GM23338 (cell line): ENCODE measurements at regions not wholly inside any gene's neighbourhood (a gene's known extent, or its start where the extent isn't known, plus 50 kb on each side); places are given as distances from the start of the nearest gene placed in this dataset.

ENCODE experiments used
- ATAC-seq: fragments of 200-7000 bp; cut with Tn5 transposase; 3 replicates; pipeline ENCODE4 v1.9.1; 2020
- DNase-seq: peaks from one replicate; pipeline ENCODE4 v3.0.0-alpha.2; 2015; ENCODE audit warnings: low spot score
- H2AFZ ChIP-seq: fragments of 200-600 bp; sonication (generic); 2 replicates; pipeline ENCODE4 v1.8.0; 2016; ENCODE audit warnings: antibody characterized with exemption, mild to moderate bottlenecking, moderate library complexity
- H3F3A ChIP-seq: fragments of 200-600 bp; sonication (generic); replicated peaks from 2 replicates; pipeline ENCODE4 v1.8.0; 2017; ENCODE audit warnings: antibody characterized with exemption, mixed run types, low read depth
- H3K27ac ChIP-seq: fragments of 200-600 bp; sonication (generic); 2 replicates; pipeline ENCODE4 v1.6.1; 2016; ENCODE audit warnings: low read depth
- H3K27me3 ChIP-seq: fragments of 200-600 bp; sonication (generic); 2 replicates; pipeline ENCODE4 v1.8.0; 2016; ENCODE audit warnings: mild to moderate bottlenecking, mixed run types, moderate library complexity; ENCODE audit not compliant: insufficient read depth
- H3K36me3 ChIP-seq: fragments of 200-600 bp; sonication (generic); 2 replicates; pipeline ENCODE4 v1.8.0; 2016; ENCODE audit warnings: mild to moderate bottlenecking; ENCODE audit not compliant: insufficient read depth
- H3K4me1 ChIP-seq: fragments of 200-600 bp; sonication (generic); 2 replicates; pipeline ENCODE4 v1.8.0; 2016; ENCODE audit warnings: mild to moderate bottlenecking, moderate library complexity; ENCODE audit not compliant: insufficient read depth
- H3K4me2 ChIP-seq: fragments of 200-600 bp; sonication (generic); 2 replicates; pipeline ENCODE4 v1.7.1; 2017; ENCODE audit warnings: mixed run types
- H3K4me3 ChIP-seq: fragments of 200-600 bp; sonication (generic); 2 replicates; pipeline ENCODE4 v1.6.1; 2016; ENCODE audit warnings: mixed run types
- H3K79me2 ChIP-seq: fragments of 200-600 bp; sonication (generic); replicated peaks from 2 replicates; pipeline ENCODE4 v1.8.0; 2017; ENCODE audit warnings: mild to moderate bottlenecking; ENCODE audit not compliant: insufficient read depth
- H3K9me2 ChIP-seq: fragments of 200-600 bp; sonication (generic); 2 replicates; pipeline ENCODE4 v1.8.0; 2017; ENCODE audit not compliant: insufficient read depth
- H4K20me1 ChIP-seq: fragments of 200-600 bp; sonication (generic); replicated peaks from 2 replicates; pipeline ENCODE4 v1.8.0; 2017; ENCODE audit warnings: mild to moderate bottlenecking; ENCODE audit not compliant: insufficient read depth
- H3K27ac Mint-ChIP-seq: 2 replicates; pipeline ENCODE4 v1.8.0; 2020; ENCODE audit warnings: inconsistent platforms, mild to moderate bottlenecking, moderate library complexity, mixed read lengths
- H3K27me3 Mint-ChIP-seq: 3 replicates; pipeline ENCODE4 v1.8.0; 2022; ENCODE audit warnings: low read depth, mild to moderate bottlenecking, moderate library complexity, mixed read lengths, inconsistent platforms; ENCODE audit not compliant: insufficient read depth, poor library complexity
- H3K36me3 Mint-ChIP-seq: 3 replicates; pipeline ENCODE4 v1.8.0; 2021; ENCODE audit warnings: low read depth, mild to moderate bottlenecking, inconsistent platforms, moderate library complexity, mixed read lengths
- H3K4me1 Mint-ChIP-seq: 3 replicates; pipeline ENCODE4 v1.8.0; 2020; ENCODE audit warnings: mild to moderate bottlenecking, inconsistent platforms, mixed read lengths
- H3K4me3 Mint-ChIP-seq: 3 replicates; pipeline ENCODE4 v1.8.0; 2021; ENCODE audit warnings: moderate library complexity, mild to moderate bottlenecking, inconsistent platforms, mixed read lengths
- H3K9me3 Mint-ChIP-seq: 3 replicates; pipeline ENCODE4 v1.8.0; 2020; ENCODE audit warnings: moderate library complexity, mild to moderate bottlenecking, inconsistent platforms, mixed read lengths
- CREB1 ChIP-seq: fragments of 250-450 bp; sonication (Bioruptor Pico); IDR thresholded peaks from 2 replicates; pipeline ENCODE4 v1.5.0; 2020; ENCODE audit warnings: low read depth, mild to moderate bottlenecking, moderate library complexity
- EZH2 ChIP-seq: fragments of 200-600 bp; sonication (generic); IDR thresholded peaks from one replicate; pipeline ENCODE4 v1.8.0; 2017; ENCODE audit warnings: antibody characterized with exemption, mild to moderate bottlenecking, low read depth; ENCODE audit not compliant: unreplicated experiment
- EZH2phosphoT487 ChIP-seq: fragments of 200-600 bp; sonication (generic); IDR thresholded peaks from one replicate; pipeline ENCODE4 v1.8.1; 2018; ENCODE audit warnings: antibody characterized with exemption; ENCODE audit not compliant: unreplicated experiment
- JUNB ChIP-seq: IDR thresholded peaks from one replicate; pipeline ENCODE4 v1.6.1; 2016; ENCODE audit warnings: antibody characterized with exemption; ENCODE audit not compliant: unreplicated experiment
- NANOG ChIP-seq: IDR thresholded peaks from 2 replicates; pipeline ENCODE4 v1.6.1; 2016; ENCODE audit warnings: antibody characterized with exemption, borderline replicate concordance
- POLR2AphosphoS5 ChIP-seq: IDR thresholded peaks from 2 replicates; pipeline ENCODE4 v1.6.1; 2016; ENCODE audit warnings: antibody characterized with exemption, low read depth
- STAT1 ChIP-seq: IDR thresholded peaks from one replicate; pipeline ENCODE4 v1.6.1; 2016; ENCODE audit warnings: antibody characterized with exemption; ENCODE audit not compliant: unreplicated experiment
- ZNF114 ChIP-seq: fragments of 250-450 bp; sonication (Bioruptor Pico); IDR thresholded peaks from 2 replicates; pipeline ENCODE4 v1.5.0; 2020; ENCODE audit warnings: mild to moderate bottlenecking, moderate library complexity
- ZNF331 ChIP-seq: fragments of 250-450 bp; sonication (Bioruptor Pico); IDR thresholded peaks from 2 replicates; pipeline ENCODE4 v1.5.0; 2020; ENCODE audit warnings: low read depth, mild to moderate bottlenecking, moderate library complexity
- TF ChIP-seq, protein P1 (sequence below): fragments of 250-450 bp; sonication (Bioruptor Pico); IDR thresholded peaks from 2 replicates; pipeline ENCODE4 v1.5.0; 2020; ENCODE audit warnings: mild to moderate bottlenecking, moderate library complexity
- TF ChIP-seq, protein P2 (sequence below), 2 experiments: fragments of 200-600 bp in 1 of 2; sonication (generic) in 1 of 2; conservative IDR thresholded peaks; 2 replicates each; pipeline versions ENCODE4 v1.5.1 to v1.6.1; 2016 to 2017; ENCODE audit warnings: antibody characterized with exemption in 2 of 2, low read depth in 2 of 2, mild to moderate bottlenecking in 2 of 2, moderate library complexity in 1 of 2
- TF ChIP-seq, protein P3 (sequence below): IDR thresholded peaks from 2 replicates; pipeline ENCODE4 v1.6.1; 2016; ENCODE audit warnings: antibody characterized with exemption
- TF ChIP-seq, protein P4 (sequence below): IDR thresholded peaks from one replicate; pipeline ENCODE4 v1.6.1; 2018; ENCODE audit warnings: antibody characterized with exemption; ENCODE audit not compliant: unreplicated experiment

DNA sequence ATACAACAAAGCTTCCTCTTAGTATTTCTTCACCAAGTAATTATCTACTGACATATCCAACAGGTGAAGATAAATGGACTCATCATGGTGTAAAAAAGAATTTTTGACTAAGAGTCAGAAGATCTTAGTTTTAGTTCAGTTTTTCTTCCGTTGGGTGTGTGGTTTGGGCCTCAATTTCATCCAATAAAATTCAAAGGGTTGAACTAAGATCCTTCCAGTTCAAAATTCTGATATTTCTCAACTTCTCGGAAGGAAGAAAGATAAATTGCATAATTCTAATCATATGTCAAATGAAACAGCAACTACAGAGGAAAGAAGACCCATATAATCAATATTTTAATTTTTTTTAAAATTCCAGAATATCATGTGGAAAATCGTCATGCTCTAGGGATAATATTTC lies 192.7 kb downstream of the SPRY1 start:
- DNase-seq (no peak), ATAC-seq (no peak)
- Mint-ChIP-seq H3K4me3 (no peak overlapping the region), H3K9me3 (no peaks in the 10 kb centered on the region), H3K4me1 (peaks cover 9% of the 10 kb centered on the region), H3K27me3 (no peaks in the 10 kb centered on the region), H3K27ac (no peak overlapping the region), H3K36me3 (no peaks in the 10 kb centered on the region)
- no peak overlapping the region for H3K4me2 ChIP-seq
- no peak overlapping the region for H3K4me3 ChIP-seq
- H2AFZ ChIP-seq, result peak overlapping the region; percentile 79; the same call in 1 of the 2 replicates
- no peaks in the 10 kb centered on the region for H3K27me3 ChIP-seq
- no peaks in the 10 kb centered on the region for H3K36me3 ChIP-seq
- peaks cover 7% of the 10 kb centered on the region; the same call in 1 of the 2 replicates for H3K4me1 ChIP-seq
- H4K20me1 ChIP-seq, result no peaks in the 10 kb centered on the region
- no peaks in the 10 kb centered on the region for H3F3A ChIP-seq
- no peaks in the 10 kb centered on the region for H3K9me2 ChIP-seq
- no peak overlapping the region for H3K27ac ChIP-seq
- no peaks in the 10 kb centered on the region for H3K79me2 ChIP-seq
- TF ChIP-seq ZNF331 (CRISPR knock-in tag) (no peak), ZNF114 (CRISPR knock-in tag) (no peak), POLR2AphosphoS5 (no peak), EZH2 (no peak), CREB1 (no peak), JUNB (no peak), NANOG (no peak), EZH2phosphoT487 (no peak), STAT1 (no peak)
- TF ChIP-seq, protein P1, sequence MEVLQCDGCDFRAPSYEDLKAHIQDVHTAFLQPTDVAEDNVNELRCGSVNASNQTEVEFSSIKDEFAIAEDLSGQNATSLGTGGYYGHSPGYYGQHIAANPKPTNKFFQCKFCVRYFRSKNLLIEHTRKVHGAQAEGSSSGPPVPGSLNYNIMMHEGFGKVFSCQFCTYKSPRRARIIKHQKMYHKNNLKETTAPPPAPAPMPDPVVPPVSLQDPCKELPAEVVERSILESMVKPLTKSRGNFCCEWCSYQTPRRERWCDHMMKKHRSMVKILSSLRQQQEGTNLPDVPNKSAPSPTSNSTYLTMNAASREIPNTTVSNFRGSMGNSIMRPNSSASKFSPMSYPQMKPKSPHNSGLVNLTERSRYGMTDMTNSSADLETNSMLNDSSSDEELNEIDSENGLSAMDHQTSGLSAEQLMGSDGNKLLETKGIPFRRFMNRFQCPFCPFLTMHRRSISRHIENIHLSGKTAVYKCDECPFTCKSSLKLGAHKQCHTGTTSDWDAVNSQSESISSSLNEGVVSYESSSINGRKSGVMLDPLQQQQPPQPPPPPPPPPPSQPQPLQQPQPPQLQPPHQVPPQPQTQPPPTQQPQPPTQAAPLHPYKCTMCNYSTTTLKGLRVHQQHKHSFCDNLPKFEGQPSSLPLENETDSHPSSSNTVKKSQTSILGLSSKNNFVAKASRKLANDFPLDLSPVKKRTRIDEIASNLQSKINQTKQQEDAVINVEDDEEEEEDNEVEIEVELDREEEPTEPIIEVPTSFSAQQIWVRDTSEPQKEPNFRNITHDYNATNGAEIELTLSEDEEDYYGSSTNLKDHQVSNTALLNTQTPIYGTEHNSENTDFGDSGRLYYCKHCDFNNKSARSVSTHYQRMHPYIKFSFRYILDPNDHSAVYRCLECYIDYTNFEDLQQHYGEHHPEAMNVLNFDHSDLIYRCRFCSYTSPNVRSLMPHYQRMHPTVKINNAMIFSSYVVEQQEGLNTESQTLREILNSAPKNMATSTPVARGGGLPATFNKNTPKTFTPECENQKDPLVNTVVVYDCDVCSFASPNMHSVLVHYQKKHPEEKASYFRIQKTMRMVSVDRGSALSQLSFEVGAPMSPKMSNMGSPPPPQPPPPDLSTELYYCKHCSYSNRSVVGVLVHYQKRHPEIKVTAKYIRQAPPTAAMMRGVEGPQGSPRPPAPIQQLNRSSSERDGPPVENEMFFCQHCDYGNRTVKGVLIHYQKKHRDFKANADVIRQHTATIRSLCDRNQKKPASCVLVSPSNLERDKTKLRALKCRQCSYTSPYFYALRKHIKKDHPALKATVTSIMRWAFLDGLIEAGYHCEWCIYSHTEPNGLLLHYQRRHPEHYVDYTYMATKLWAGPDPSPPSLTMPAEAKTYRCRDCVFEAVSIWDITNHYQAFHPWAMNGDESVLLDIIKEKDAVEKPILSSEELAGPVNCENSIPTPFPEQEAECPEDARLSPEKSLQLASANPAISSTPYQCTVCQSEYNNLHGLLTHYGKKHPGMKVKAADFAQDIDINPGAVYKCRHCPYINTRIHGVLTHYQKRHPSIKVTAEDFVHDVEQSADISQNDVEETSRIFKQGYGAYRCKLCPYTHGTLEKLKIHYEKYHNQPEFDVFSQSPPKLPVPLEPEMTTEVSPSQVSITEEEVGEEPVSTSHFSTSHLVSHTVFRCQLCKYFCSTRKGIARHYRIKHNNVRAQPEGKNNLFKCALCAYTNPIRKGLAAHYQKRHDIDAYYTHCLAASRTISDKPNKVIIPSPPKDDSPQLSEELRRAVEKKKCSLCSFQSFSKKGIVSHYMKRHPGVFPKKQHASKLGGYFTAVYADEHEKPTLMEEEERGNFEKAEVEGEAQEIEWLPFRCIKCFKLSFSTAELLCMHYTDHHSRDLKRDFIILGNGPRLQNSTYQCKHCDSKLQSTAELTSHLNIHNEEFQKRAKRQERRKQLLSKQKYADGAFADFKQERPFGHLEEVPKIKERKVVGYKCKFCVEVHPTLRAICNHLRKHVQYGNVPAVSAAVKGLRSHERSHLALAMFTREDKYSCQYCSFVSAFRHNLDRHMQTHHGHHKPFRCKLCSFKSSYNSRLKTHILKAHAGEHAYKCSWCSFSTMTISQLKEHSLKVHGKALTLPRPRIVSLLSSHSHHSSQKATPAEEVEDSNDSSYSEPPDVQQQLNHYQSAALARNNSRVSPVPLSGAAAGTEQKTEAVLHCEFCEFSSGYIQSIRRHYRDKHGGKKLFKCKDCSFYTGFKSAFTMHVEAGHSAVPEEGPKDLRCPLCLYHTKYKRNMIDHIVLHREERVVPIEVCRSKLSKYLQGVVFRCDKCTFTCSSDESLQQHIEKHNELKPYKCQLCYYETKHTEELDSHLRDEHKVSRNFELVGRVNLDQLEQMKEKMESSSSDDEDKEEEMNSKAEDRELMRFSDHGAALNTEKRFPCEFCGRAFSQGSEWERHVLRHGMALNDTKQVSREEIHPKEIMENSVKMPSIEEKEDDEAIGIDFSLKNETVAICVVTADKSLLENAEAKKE (CRISPR knock-in tag), result no peak
- TF ChIP-seq, protein P2, sequence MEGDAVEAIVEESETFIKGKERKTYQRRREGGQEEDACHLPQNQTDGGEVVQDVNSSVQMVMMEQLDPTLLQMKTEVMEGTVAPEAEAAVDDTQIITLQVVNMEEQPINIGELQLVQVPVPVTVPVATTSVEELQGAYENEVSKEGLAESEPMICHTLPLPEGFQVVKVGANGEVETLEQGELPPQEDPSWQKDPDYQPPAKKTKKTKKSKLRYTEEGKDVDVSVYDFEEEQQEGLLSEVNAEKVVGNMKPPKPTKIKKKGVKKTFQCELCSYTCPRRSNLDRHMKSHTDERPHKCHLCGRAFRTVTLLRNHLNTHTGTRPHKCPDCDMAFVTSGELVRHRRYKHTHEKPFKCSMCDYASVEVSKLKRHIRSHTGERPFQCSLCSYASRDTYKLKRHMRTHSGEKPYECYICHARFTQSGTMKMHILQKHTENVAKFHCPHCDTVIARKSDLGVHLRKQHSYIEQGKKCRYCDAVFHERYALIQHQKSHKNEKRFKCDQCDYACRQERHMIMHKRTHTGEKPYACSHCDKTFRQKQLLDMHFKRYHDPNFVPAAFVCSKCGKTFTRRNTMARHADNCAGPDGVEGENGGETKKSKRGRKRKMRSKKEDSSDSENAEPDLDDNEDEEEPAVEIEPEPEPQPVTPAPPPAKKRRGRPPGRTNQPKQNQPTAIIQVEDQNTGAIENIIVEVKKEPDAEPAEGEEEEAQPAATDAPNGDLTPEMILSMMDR (conservative IDR thresholded peaks at IDR 0.05; ENCODE audit: low read depth in 2 of 2), result no peak
- TF ChIP-seq, protein P3, sequence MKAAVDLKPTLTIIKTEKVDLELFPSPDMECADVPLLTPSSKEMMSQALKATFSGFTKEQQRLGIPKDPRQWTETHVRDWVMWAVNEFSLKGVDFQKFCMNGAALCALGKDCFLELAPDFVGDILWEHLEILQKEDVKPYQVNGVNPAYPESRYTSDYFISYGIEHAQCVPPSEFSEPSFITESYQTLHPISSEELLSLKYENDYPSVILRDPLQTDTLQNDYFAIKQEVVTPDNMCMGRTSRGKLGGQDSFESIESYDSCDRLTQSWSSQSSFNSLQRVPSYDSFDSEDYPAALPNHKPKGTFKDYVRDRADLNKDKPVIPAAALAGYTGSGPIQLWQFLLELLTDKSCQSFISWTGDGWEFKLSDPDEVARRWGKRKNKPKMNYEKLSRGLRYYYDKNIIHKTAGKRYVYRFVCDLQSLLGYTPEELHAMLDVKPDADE, result no peak
- TF ChIP-seq, protein P4, sequence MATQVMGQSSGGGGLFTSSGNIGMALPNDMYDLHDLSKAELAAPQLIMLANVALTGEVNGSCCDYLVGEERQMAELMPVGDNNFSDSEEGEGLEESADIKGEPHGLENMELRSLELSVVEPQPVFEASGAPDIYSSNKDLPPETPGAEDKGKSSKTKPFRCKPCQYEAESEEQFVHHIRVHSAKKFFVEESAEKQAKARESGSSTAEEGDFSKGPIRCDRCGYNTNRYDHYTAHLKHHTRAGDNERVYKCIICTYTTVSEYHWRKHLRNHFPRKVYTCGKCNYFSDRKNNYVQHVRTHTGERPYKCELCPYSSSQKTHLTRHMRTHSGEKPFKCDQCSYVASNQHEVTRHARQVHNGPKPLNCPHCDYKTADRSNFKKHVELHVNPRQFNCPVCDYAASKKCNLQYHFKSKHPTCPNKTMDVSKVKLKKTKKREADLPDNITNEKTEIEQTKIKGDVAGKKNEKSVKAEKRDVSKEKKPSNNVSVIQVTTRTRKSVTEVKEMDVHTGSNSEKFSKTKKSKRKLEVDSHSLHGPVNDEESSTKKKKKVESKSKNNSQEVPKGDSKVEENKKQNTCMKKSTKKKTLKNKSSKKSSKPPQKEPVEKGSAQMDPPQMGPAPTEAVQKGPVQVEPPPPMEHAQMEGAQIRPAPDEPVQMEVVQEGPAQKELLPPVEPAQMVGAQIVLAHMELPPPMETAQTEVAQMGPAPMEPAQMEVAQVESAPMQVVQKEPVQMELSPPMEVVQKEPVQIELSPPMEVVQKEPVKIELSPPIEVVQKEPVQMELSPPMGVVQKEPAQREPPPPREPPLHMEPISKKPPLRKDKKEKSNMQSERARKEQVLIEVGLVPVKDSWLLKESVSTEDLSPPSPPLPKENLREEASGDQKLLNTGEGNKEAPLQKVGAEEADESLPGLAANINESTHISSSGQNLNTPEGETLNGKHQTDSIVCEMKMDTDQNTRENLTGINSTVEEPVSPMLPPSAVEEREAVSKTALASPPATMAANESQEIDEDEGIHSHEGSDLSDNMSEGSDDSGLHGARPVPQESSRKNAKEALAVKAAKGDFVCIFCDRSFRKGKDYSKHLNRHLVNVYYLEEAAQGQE, result no peak
